OCI-LY1 (cell line): ENCODE measurements at regions not wholly inside any gene's neighbourhood (a gene's known extent, or its start where the extent isn't known, plus 50 kb on each side); places are given as distances from the start of the nearest gene placed in this dataset.

Source experiments
- H2AFZ ChIP-seq: fragments of 200-600 bp; sonication (generic), shearing (Covaris generic); 2 replicates; pipeline ENCODE4 v1.6.0; 2014; ENCODE audit warnings: antibody characterized with exemption, mild to moderate bottlenecking, low read length
- H3F3A ChIP-seq: fragments of 200-600 bp; sonication (generic), shearing (Covaris generic); 2 replicates; pipeline ENCODE4 v1.6.0; 2014; ENCODE audit warnings: mild to moderate bottlenecking, antibody characterized with exemption, low read length, moderate library complexity; ENCODE audit not compliant: insufficient read depth
- H3K27ac ChIP-seq: fragments of 200-600 bp; sonication (generic); 2 replicates; pipeline ENCODE4 v1.5.1; 2014; ENCODE audit warnings: low read length, mixed run types, mild to moderate bottlenecking, low read depth; ENCODE audit not compliant: poor library complexity, severe bottlenecking
- H3K27me3 ChIP-seq: fragments of 200-600 bp; sonication (generic); 2 replicates; pipeline ENCODE4 v1.6.0; 2014; ENCODE audit warnings: antibody characterized with exemption, mild to moderate bottlenecking, low read length, moderate library complexity; ENCODE audit not compliant: insufficient read depth
- H3K36me3 ChIP-seq: fragments of 200-600 bp; sonication (generic); 2 replicates; pipeline ENCODE4 v1.6.1; 2014; ENCODE audit warnings: mild to moderate bottlenecking, antibody characterized with exemption, low read length, moderate library complexity, mixed read lengths; ENCODE audit not compliant: insufficient read depth
- H3K4me1 ChIP-seq: fragments of 200-600 bp; sonication (generic); 2 replicates; pipeline ENCODE4 v1.5.1; 2014; ENCODE audit warnings: mild to moderate bottlenecking, low read length, moderate library complexity; ENCODE audit not compliant: insufficient read depth, severe bottlenecking
- H3K4me2 ChIP-seq: fragments of 200-600 bp; sonication (generic), shearing (Covaris generic); 2 replicates; pipeline ENCODE4 v1.6.1; 2014; ENCODE audit warnings: low read length
- H3K4me3 ChIP-seq: fragments of 200-600 bp; sonication (generic); 2 replicates; pipeline ENCODE4 v1.5.1; 2014; ENCODE audit warnings: low read length, low read depth, mild to moderate bottlenecking, mixed read lengths; ENCODE audit not compliant: poor library complexity, severe bottlenecking
- H3K79me2 ChIP-seq: fragments of 200-600 bp; shearing (Covaris generic); 2 replicates; pipeline ENCODE4 v1.6.1; 2016; ENCODE audit warnings: mixed run types, low read length, mixed read lengths; ENCODE audit not compliant: insufficient read depth
- H3K9ac ChIP-seq: fragments of 200-600 bp; sonication (generic), shearing (Covaris generic); 2 replicates; pipeline ENCODE4 v1.6.1; 2014; ENCODE audit warnings: mild to moderate bottlenecking, low read length, mixed read lengths
- H3K9me2 ChIP-seq: fragments of 200-600 bp; sonication (generic), shearing (Covaris generic); 2 replicates; pipeline ENCODE4 v1.6.1; 2014; ENCODE audit warnings: low read depth, mild to moderate bottlenecking, low read length, mixed read lengths
- H3K9me3 ChIP-seq: fragments of 200-600 bp; shearing (Covaris generic); 2 replicates; pipeline ENCODE4 v1.6.1; 2014; ENCODE audit warnings: low read length, mixed read lengths
- H4K20me1 ChIP-seq: fragments of 200-600 bp; sonication (generic), shearing (Covaris generic); 2 replicates; pipeline ENCODE4 v1.6.0; 2016; ENCODE audit warnings: mild to moderate bottlenecking, low read length; ENCODE audit not compliant: insufficient read depth
- CTCF ChIP-seq: fragments of 200-600 bp; sonication (generic), shearing (Covaris generic); IDR thresholded peaks from 2 replicates; pipeline ENCODE4 v1.5.1; 2017; ENCODE audit warnings: mild to moderate bottlenecking, antibody characterized with exemption, low read length, moderate library complexity, mixed read lengths
- EZH2 ChIP-seq: fragments of 200-600 bp; sonication (generic), shearing (Covaris generic); IDR thresholded peaks from 2 replicates; pipeline ENCODE4 v1.8.0; 2017; ENCODE audit warnings: borderline replicate concordance, mixed run types, mild to moderate bottlenecking, antibody characterized with exemption, low read length, moderate library complexity, mixed read lengths

- H3K79me2 ChIP-seq, result no peaks in the 10 kb centered on the region
- no peak overlapping the region for H3K4me3 ChIP-seq
- H4K20me1 ChIP-seq, result no peaks in the 10 kb centered on the region
- H3K27ac ChIP-seq, result no peak overlapping the region
- no peaks in the 10 kb centered on the region for H3K9me3 ChIP-seq
- H3K36me3 ChIP-seq, result no peaks in the 10 kb centered on the region
- no peak overlapping the region for H2AFZ ChIP-seq
- TF ChIP-seq EZH2 (no peak), CTCF (no peak)
- no peak overlapping the region for H3K9ac ChIP-seq
- H3K27me3 ChIP-seq, result no peaks in the 10 kb centered on the region
- H3K4me2 ChIP-seq, result no peak overlapping the region
- no peaks in the 10 kb centered on the region for H3K4me1 ChIP-seq
- H3F3A ChIP-seq, result no peaks in the 10 kb centered on the region
- H3K9me2 ChIP-seq, result no peaks in the 10 kb centered on the region
Observed at GRCh38 chr13:44118881-44119280, 239.2 kb downstream of the LACC1 start.

DNA sequence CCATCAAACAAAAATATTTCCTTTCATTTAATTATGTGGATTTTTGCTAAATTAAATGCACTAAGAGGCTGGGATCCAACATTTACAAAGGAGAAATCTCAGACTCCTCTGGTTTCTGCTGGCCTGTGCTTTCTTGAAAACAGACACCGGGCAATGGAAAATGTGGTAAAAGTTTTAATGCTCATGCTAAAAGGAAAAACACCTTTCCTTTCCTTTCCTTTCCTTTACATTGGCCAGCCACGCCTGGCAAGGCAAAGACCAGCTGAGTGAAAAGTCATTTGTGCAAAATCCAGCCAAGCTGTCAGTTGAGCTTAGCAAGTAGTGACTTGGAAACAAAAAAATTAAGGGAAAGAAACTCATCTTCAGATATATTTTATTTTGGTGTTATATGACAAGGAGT lies 240.3 kb downstream of the LACC1 start:
- H3K4me2 ChIP-seq, result no peak overlapping the region
- no peaks in the 10 kb centered on the region for H3K27me3 ChIP-seq
- no peaks in the 10 kb centered on the region for H3K36me3 ChIP-seq
- H2AFZ ChIP-seq, result no peak overlapping the region
- H3K9ac ChIP-seq, result no peak overlapping the region
- no peaks in the 10 kb centered on the region for H3K9me3 ChIP-seq
- H4K20me1 ChIP-seq, result no peaks in the 10 kb centered on the region
- H3K4me3 ChIP-seq, result no peak overlapping the region
- no peaks in the 10 kb centered on the region for H3K79me2 ChIP-seq
- H3F3A ChIP-seq, result no peaks in the 10 kb centered on the region
- no peak overlapping the region for H3K27ac ChIP-seq
- H3K9me2 ChIP-seq, result no peaks in the 10 kb centered on the region
- TF ChIP-seq EZH2, result no peak
- no peak for TF ChIP-seq CTCF
- no peaks in the 10 kb centered on the region for H3K4me1 ChIP-seq

GRCh38 chr13:44120849-44121755 lies 241.4 kb downstream of the LACC1 start:
- no peak overlapping the region for H3K27ac ChIP-seq
- H3F3A ChIP-seq, result no peaks in the 10 kb centered on the region
- no peaks in the 10 kb centered on the region for H3K79me2 ChIP-seq
- no peak overlapping the region for H3K4me3 ChIP-seq
- no peak for TF ChIP-seq EZH2
- no peak for TF ChIP-seq CTCF
- H3K9ac ChIP-seq, result no peak overlapping the region
- H3K4me2 ChIP-seq, result no peak overlapping the region
- no peaks in the 10 kb centered on the region for H3K27me3 ChIP-seq
- H3K9me2 ChIP-seq, result no peaks in the 10 kb centered on the region
- no peaks in the 10 kb centered on the region for H4K20me1 ChIP-seq
- no peak overlapping the region for H2AFZ ChIP-seq
- no peaks in the 10 kb centered on the region for H3K4me1 ChIP-seq
- no peaks in the 10 kb centered on the region for H3K36me3 ChIP-seq
- no peaks in the 10 kb centered on the region for H3K9me3 ChIP-seq
